GM23338 (cell line): ENCODE measurements at regions not wholly inside any gene's neighbourhood (a gene's known extent, or its start where the extent isn't known, plus 50 kb on each side); places are given as distances from the start of the nearest gene placed in this dataset.

Source experiments
- ATAC-seq: fragments of 200-7000 bp; cut with Tn5 transposase; 3 replicates; pipeline ENCODE4 v1.9.1; 2020
- DNase-seq: peaks from one replicate; pipeline ENCODE4 v3.0.0-alpha.2; 2015; ENCODE audit warnings: low spot score
- H2AFZ ChIP-seq: fragments of 200-600 bp; sonication (generic); 2 replicates; pipeline ENCODE4 v1.8.0; 2016; ENCODE audit warnings: antibody characterized with exemption, mild to moderate bottlenecking, moderate library complexity
- H3F3A ChIP-seq: fragments of 200-600 bp; sonication (generic); replicated peaks from 2 replicates; pipeline ENCODE4 v1.8.0; 2017; ENCODE audit warnings: antibody characterized with exemption, mixed run types, low read depth
- H3K27ac ChIP-seq: fragments of 200-600 bp; sonication (generic); 2 replicates; pipeline ENCODE4 v1.6.1; 2016; ENCODE audit warnings: low read depth
- H3K27me3 ChIP-seq: fragments of 200-600 bp; sonication (generic); 2 replicates; pipeline ENCODE4 v1.8.0; 2016; ENCODE audit warnings: mild to moderate bottlenecking, mixed run types, moderate library complexity; ENCODE audit not compliant: insufficient read depth
- H3K36me3 ChIP-seq: fragments of 200-600 bp; sonication (generic); 2 replicates; pipeline ENCODE4 v1.8.0; 2016; ENCODE audit warnings: mild to moderate bottlenecking; ENCODE audit not compliant: insufficient read depth
- H3K4me1 ChIP-seq: fragments of 200-600 bp; sonication (generic); 2 replicates; pipeline ENCODE4 v1.8.0; 2016; ENCODE audit warnings: mild to moderate bottlenecking, moderate library complexity; ENCODE audit not compliant: insufficient read depth
- H3K4me2 ChIP-seq: fragments of 200-600 bp; sonication (generic); 2 replicates; pipeline ENCODE4 v1.7.1; 2017; ENCODE audit warnings: mixed run types
- H3K4me3 ChIP-seq: fragments of 200-600 bp; sonication (generic); 2 replicates; pipeline ENCODE4 v1.6.1; 2016; ENCODE audit warnings: mixed run types
- H3K79me2 ChIP-seq: fragments of 200-600 bp; sonication (generic); replicated peaks from 2 replicates; pipeline ENCODE4 v1.8.0; 2017; ENCODE audit warnings: mild to moderate bottlenecking; ENCODE audit not compliant: insufficient read depth
- H3K9me2 ChIP-seq: fragments of 200-600 bp; sonication (generic); 2 replicates; pipeline ENCODE4 v1.8.0; 2017; ENCODE audit not compliant: insufficient read depth
- H4K20me1 ChIP-seq: fragments of 200-600 bp; sonication (generic); replicated peaks from 2 replicates; pipeline ENCODE4 v1.8.0; 2017; ENCODE audit warnings: mild to moderate bottlenecking; ENCODE audit not compliant: insufficient read depth
- H3K27ac Mint-ChIP-seq: 2 replicates; pipeline ENCODE4 v1.8.0; 2020; ENCODE audit warnings: inconsistent platforms, mild to moderate bottlenecking, moderate library complexity, mixed read lengths
- H3K27me3 Mint-ChIP-seq: 3 replicates; pipeline ENCODE4 v1.8.0; 2022; ENCODE audit warnings: low read depth, mild to moderate bottlenecking, moderate library complexity, mixed read lengths, inconsistent platforms; ENCODE audit not compliant: insufficient read depth, poor library complexity
- H3K36me3 Mint-ChIP-seq: 3 replicates; pipeline ENCODE4 v1.8.0; 2021; ENCODE audit warnings: low read depth, mild to moderate bottlenecking, inconsistent platforms, moderate library complexity, mixed read lengths
- H3K4me1 Mint-ChIP-seq: 3 replicates; pipeline ENCODE4 v1.8.0; 2020; ENCODE audit warnings: mild to moderate bottlenecking, inconsistent platforms, mixed read lengths
- H3K4me3 Mint-ChIP-seq: 3 replicates; pipeline ENCODE4 v1.8.0; 2021; ENCODE audit warnings: moderate library complexity, mild to moderate bottlenecking, inconsistent platforms, mixed read lengths
- H3K9me3 Mint-ChIP-seq: 3 replicates; pipeline ENCODE4 v1.8.0; 2020; ENCODE audit warnings: moderate library complexity, mild to moderate bottlenecking, inconsistent platforms, mixed read lengths
- CREB1 ChIP-seq: fragments of 250-450 bp; sonication (Bioruptor Pico); IDR thresholded peaks from 2 replicates; pipeline ENCODE4 v1.5.0; 2020; ENCODE audit warnings: low read depth, mild to moderate bottlenecking, moderate library complexity
- ETS1 ChIP-seq: IDR thresholded peaks from 2 replicates; pipeline ENCODE4 v1.6.1; 2016; ENCODE audit warnings: antibody characterized with exemption
- EZH2 ChIP-seq: fragments of 200-600 bp; sonication (generic); IDR thresholded peaks from one replicate; pipeline ENCODE4 v1.8.0; 2017; ENCODE audit warnings: antibody characterized with exemption, mild to moderate bottlenecking, low read depth; ENCODE audit not compliant: unreplicated experiment
- EZH2phosphoT487 ChIP-seq: fragments of 200-600 bp; sonication (generic); IDR thresholded peaks from one replicate; pipeline ENCODE4 v1.8.1; 2018; ENCODE audit warnings: antibody characterized with exemption; ENCODE audit not compliant: unreplicated experiment
- JUNB ChIP-seq: IDR thresholded peaks from one replicate; pipeline ENCODE4 v1.6.1; 2016; ENCODE audit warnings: antibody characterized with exemption; ENCODE audit not compliant: unreplicated experiment
- NANOG ChIP-seq: IDR thresholded peaks from 2 replicates; pipeline ENCODE4 v1.6.1; 2016; ENCODE audit warnings: antibody characterized with exemption, borderline replicate concordance
- POLR2AphosphoS5 ChIP-seq: IDR thresholded peaks from 2 replicates; pipeline ENCODE4 v1.6.1; 2016; ENCODE audit warnings: antibody characterized with exemption, low read depth
- STAT1 ChIP-seq: IDR thresholded peaks from one replicate; pipeline ENCODE4 v1.6.1; 2016; ENCODE audit warnings: antibody characterized with exemption; ENCODE audit not compliant: unreplicated experiment
- ZNF114 ChIP-seq: fragments of 250-450 bp; sonication (Bioruptor Pico); IDR thresholded peaks from 2 replicates; pipeline ENCODE4 v1.5.0; 2020; ENCODE audit warnings: mild to moderate bottlenecking, moderate library complexity
- ZNF331 ChIP-seq: fragments of 250-450 bp; sonication (Bioruptor Pico); IDR thresholded peaks from 2 replicates; pipeline ENCODE4 v1.5.0; 2020; ENCODE audit warnings: low read depth, mild to moderate bottlenecking, moderate library complexity
- TF ChIP-seq, protein P1 (sequence below), 2 experiments: fragments of 200-600 bp in 1 of 2; sonication (generic) in 1 of 2; conservative IDR thresholded peaks; 2 replicates each; pipeline versions ENCODE4 v1.5.1 to v1.6.1; 2016 to 2017; ENCODE audit warnings: antibody characterized with exemption in 2 of 2, low read depth in 2 of 2, mild to moderate bottlenecking in 2 of 2, moderate library complexity in 1 of 2
- TF ChIP-seq, protein P2 (sequence below): fragments of 250-450 bp; sonication (Bioruptor Pico); IDR thresholded peaks from 2 replicates; pipeline ENCODE4 v1.5.0; 2020; ENCODE audit warnings: mild to moderate bottlenecking, moderate library complexity
- TF ChIP-seq, protein P3 (sequence below): IDR thresholded peaks from one replicate; pipeline ENCODE4 v1.6.1; 2018; ENCODE audit warnings: antibody characterized with exemption; ENCODE audit not compliant: unreplicated experiment

DNA sequence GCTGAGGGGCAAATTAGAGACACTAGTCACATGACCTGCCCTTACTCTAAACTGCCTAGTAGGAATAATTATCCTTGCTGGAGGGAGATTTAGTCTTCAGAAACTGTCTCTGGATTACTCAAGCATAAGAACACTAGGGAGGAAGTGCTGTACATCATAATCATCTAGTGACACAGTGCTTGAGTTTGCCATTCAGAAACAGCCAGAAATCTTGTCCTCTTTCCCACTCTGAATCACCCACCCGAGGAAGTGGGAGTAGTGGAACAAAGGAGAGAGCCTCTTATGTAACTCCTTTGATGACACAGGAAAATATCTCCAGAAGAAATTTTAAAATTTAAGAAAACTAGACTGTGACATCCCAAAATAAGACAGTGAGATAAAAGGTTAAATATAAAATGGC, 69.3 kb upstream of the PCDH19 start:
- Histone ChIP-seq H3K79me2 (no peaks in the 10 kb centered on the region), H3K27ac (no peak overlapping the region), H3K4me3 (no peak overlapping the region), H3K36me3 (no peaks in the 10 kb centered on the region), H3K9me2 (no peaks in the 10 kb centered on the region), H3K4me1 (peaks cover 9% of the 10 kb centered on the region; the same call in 1 of the 2 replicates), H3F3A (no peaks in the 10 kb centered on the region), H3K4me2 (no peak overlapping the region), H4K20me1 (no peaks in the 10 kb centered on the region), H3K27me3 (no peaks in the 10 kb centered on the region), H2AFZ (no peak overlapping the region)
- TF ChIP-seq, protein P1, sequence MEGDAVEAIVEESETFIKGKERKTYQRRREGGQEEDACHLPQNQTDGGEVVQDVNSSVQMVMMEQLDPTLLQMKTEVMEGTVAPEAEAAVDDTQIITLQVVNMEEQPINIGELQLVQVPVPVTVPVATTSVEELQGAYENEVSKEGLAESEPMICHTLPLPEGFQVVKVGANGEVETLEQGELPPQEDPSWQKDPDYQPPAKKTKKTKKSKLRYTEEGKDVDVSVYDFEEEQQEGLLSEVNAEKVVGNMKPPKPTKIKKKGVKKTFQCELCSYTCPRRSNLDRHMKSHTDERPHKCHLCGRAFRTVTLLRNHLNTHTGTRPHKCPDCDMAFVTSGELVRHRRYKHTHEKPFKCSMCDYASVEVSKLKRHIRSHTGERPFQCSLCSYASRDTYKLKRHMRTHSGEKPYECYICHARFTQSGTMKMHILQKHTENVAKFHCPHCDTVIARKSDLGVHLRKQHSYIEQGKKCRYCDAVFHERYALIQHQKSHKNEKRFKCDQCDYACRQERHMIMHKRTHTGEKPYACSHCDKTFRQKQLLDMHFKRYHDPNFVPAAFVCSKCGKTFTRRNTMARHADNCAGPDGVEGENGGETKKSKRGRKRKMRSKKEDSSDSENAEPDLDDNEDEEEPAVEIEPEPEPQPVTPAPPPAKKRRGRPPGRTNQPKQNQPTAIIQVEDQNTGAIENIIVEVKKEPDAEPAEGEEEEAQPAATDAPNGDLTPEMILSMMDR (conservative IDR thresholded peaks at IDR 0.05; ENCODE audit: low read depth in 2 of 2): no peak
- TF ChIP-seq, protein P2, sequence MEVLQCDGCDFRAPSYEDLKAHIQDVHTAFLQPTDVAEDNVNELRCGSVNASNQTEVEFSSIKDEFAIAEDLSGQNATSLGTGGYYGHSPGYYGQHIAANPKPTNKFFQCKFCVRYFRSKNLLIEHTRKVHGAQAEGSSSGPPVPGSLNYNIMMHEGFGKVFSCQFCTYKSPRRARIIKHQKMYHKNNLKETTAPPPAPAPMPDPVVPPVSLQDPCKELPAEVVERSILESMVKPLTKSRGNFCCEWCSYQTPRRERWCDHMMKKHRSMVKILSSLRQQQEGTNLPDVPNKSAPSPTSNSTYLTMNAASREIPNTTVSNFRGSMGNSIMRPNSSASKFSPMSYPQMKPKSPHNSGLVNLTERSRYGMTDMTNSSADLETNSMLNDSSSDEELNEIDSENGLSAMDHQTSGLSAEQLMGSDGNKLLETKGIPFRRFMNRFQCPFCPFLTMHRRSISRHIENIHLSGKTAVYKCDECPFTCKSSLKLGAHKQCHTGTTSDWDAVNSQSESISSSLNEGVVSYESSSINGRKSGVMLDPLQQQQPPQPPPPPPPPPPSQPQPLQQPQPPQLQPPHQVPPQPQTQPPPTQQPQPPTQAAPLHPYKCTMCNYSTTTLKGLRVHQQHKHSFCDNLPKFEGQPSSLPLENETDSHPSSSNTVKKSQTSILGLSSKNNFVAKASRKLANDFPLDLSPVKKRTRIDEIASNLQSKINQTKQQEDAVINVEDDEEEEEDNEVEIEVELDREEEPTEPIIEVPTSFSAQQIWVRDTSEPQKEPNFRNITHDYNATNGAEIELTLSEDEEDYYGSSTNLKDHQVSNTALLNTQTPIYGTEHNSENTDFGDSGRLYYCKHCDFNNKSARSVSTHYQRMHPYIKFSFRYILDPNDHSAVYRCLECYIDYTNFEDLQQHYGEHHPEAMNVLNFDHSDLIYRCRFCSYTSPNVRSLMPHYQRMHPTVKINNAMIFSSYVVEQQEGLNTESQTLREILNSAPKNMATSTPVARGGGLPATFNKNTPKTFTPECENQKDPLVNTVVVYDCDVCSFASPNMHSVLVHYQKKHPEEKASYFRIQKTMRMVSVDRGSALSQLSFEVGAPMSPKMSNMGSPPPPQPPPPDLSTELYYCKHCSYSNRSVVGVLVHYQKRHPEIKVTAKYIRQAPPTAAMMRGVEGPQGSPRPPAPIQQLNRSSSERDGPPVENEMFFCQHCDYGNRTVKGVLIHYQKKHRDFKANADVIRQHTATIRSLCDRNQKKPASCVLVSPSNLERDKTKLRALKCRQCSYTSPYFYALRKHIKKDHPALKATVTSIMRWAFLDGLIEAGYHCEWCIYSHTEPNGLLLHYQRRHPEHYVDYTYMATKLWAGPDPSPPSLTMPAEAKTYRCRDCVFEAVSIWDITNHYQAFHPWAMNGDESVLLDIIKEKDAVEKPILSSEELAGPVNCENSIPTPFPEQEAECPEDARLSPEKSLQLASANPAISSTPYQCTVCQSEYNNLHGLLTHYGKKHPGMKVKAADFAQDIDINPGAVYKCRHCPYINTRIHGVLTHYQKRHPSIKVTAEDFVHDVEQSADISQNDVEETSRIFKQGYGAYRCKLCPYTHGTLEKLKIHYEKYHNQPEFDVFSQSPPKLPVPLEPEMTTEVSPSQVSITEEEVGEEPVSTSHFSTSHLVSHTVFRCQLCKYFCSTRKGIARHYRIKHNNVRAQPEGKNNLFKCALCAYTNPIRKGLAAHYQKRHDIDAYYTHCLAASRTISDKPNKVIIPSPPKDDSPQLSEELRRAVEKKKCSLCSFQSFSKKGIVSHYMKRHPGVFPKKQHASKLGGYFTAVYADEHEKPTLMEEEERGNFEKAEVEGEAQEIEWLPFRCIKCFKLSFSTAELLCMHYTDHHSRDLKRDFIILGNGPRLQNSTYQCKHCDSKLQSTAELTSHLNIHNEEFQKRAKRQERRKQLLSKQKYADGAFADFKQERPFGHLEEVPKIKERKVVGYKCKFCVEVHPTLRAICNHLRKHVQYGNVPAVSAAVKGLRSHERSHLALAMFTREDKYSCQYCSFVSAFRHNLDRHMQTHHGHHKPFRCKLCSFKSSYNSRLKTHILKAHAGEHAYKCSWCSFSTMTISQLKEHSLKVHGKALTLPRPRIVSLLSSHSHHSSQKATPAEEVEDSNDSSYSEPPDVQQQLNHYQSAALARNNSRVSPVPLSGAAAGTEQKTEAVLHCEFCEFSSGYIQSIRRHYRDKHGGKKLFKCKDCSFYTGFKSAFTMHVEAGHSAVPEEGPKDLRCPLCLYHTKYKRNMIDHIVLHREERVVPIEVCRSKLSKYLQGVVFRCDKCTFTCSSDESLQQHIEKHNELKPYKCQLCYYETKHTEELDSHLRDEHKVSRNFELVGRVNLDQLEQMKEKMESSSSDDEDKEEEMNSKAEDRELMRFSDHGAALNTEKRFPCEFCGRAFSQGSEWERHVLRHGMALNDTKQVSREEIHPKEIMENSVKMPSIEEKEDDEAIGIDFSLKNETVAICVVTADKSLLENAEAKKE (CRISPR knock-in tag): no peak
- TF ChIP-seq ZNF114 (CRISPR knock-in tag): no peak
- no peak for TF ChIP-seq ETS1
- no peak for TF ChIP-seq POLR2AphosphoS5
- TF ChIP-seq JUNB: no peak
- no peak for TF ChIP-seq EZH2phosphoT487
- no peak for TF ChIP-seq NANOG
- TF ChIP-seq, protein P3, sequence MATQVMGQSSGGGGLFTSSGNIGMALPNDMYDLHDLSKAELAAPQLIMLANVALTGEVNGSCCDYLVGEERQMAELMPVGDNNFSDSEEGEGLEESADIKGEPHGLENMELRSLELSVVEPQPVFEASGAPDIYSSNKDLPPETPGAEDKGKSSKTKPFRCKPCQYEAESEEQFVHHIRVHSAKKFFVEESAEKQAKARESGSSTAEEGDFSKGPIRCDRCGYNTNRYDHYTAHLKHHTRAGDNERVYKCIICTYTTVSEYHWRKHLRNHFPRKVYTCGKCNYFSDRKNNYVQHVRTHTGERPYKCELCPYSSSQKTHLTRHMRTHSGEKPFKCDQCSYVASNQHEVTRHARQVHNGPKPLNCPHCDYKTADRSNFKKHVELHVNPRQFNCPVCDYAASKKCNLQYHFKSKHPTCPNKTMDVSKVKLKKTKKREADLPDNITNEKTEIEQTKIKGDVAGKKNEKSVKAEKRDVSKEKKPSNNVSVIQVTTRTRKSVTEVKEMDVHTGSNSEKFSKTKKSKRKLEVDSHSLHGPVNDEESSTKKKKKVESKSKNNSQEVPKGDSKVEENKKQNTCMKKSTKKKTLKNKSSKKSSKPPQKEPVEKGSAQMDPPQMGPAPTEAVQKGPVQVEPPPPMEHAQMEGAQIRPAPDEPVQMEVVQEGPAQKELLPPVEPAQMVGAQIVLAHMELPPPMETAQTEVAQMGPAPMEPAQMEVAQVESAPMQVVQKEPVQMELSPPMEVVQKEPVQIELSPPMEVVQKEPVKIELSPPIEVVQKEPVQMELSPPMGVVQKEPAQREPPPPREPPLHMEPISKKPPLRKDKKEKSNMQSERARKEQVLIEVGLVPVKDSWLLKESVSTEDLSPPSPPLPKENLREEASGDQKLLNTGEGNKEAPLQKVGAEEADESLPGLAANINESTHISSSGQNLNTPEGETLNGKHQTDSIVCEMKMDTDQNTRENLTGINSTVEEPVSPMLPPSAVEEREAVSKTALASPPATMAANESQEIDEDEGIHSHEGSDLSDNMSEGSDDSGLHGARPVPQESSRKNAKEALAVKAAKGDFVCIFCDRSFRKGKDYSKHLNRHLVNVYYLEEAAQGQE: no peak
- no peak for TF ChIP-seq CREB1 (CRISPR knock-in tag)
- no peak for TF ChIP-seq ZNF331
- no peak for TF ChIP-seq EZH2
- TF ChIP-seq STAT1: no peak
- peaks cover 4% of the 10 kb centered on the region for H3K27me3 Mint-ChIP-seq
- H3K36me3 Mint-ChIP-seq: no peaks in the 10 kb centered on the region
- no peak overlapping the region for H3K4me3 Mint-ChIP-seq
- no peak overlapping the region for H3K27ac Mint-ChIP-seq
- H3K9me3 Mint-ChIP-seq: no peaks in the 10 kb centered on the region
- ATAC-seq: no peak
- H3K4me1 Mint-ChIP-seq: peaks cover 10% of the 10 kb centered on the region; the same call in 2 of the 3 replicates
- DNase-seq: no peak
